ENCODE measurements at regions not wholly inside any gene's neighbourhood (a gene's known extent, or its start where the extent isn't known, plus 50 kb on each side); places are given as distances from the start of the nearest gene placed in this dataset.

GRCh38 chr3:59418836-59419235, 369.0 kb upstream of the CFAP20DC start:
- Mint-ChIP-seq H3K27ac (ENCODE audit: unreplicated experiment) (no peak overlapping the region), H3K27me3 (ENCODE audit: unreplicated experiment) (no peaks in the 10 kb centered on the region), H3K36me3 (ENCODE audit: unreplicated experiment) (no peaks in the 10 kb centered on the region)

GRCh38 chr3:59412516-59412915, 362.7 kb upstream of the CFAP20DC start:
- Mint-ChIP-seq H3K27ac (ENCODE audit: unreplicated experiment) (no peak overlapping the region), H3K27me3 (ENCODE audit: unreplicated experiment) (no peaks in the 10 kb centered on the region), H3K4me3 (ENCODE audit: unreplicated experiment) (no peak overlapping the region), H3K4me1 (ENCODE audit: unreplicated experiment) (no peaks in the 10 kb centered on the region), H3K36me3 (ENCODE audit: unreplicated experiment) (no peaks in the 10 kb centered on the region), H3K9me3 (ENCODE audit: unreplicated experiment) (no peaks in the 10 kb centered on the region)
- no peak for DNase-seq (ENCODE audit: extremely low spot score, unreplicated experiment)
- TF ChIP-seq CTCF (IDR thresholded peaks at IDR 0.05), result no peak

More at GRCh38 chr3:59418836-59419235, 369.0 kb upstream of the CFAP20DC start:
- Mint-ChIP-seq H3K9me3 (ENCODE audit: unreplicated experiment) (no peaks in the 10 kb centered on the region), H3K4me1 (ENCODE audit: unreplicated experiment) (no peaks in the 10 kb centered on the region), H3K4me3 (ENCODE audit: unreplicated experiment) (no peak overlapping the region)
- TF ChIP-seq CTCF (IDR thresholded peaks at IDR 0.05), result no peak
- DNase-seq (ENCODE audit: extremely low spot score, unreplicated experiment), result no peak

GRCh38 chr3:59411694-59412093, 361.9 kb upstream of the CFAP20DC start:
- H3K4me3 Mint-ChIP-seq (ENCODE audit: unreplicated experiment), result no peak overlapping the region
- no peaks in the 10 kb centered on the region for H3K36me3 Mint-ChIP-seq (ENCODE audit: unreplicated experiment)
- no peaks in the 10 kb centered on the region for H3K27me3 Mint-ChIP-seq (ENCODE audit: unreplicated experiment)
- no peaks in the 10 kb centered on the region for H3K9me3 Mint-ChIP-seq (ENCODE audit: unreplicated experiment)
- H3K27ac Mint-ChIP-seq (ENCODE audit: unreplicated experiment), result no peak overlapping the region
- TF ChIP-seq CTCF (IDR thresholded peaks at IDR 0.05), result no peak
- DNase-seq (ENCODE audit: extremely low spot score, unreplicated experiment), result no peak
- no peaks in the 10 kb centered on the region for H3K4me1 Mint-ChIP-seq (ENCODE audit: unreplicated experiment)

- no peak overlapping the region for H3K4me3 Mint-ChIP-seq (ENCODE audit: unreplicated experiment)
- no peak for DNase-seq (ENCODE audit: extremely low spot score, unreplicated experiment)
- no peak overlapping the region for H3K27ac Mint-ChIP-seq (ENCODE audit: unreplicated experiment)
- no peak for TF ChIP-seq CTCF (IDR thresholded peaks at IDR 0.05)
- H3K4me1 Mint-ChIP-seq (ENCODE audit: unreplicated experiment), result no peaks in the 10 kb centered on the region
- no peaks in the 10 kb centered on the region for H3K27me3 Mint-ChIP-seq (ENCODE audit: unreplicated experiment)
- H3K9me3 Mint-ChIP-seq (ENCODE audit: unreplicated experiment), result no peaks in the 10 kb centered on the region
- no peaks in the 10 kb centered on the region for H3K36me3 Mint-ChIP-seq (ENCODE audit: unreplicated experiment)
Observed at GRCh38 chr3:59411186-59411585, 361.4 kb upstream of the CFAP20DC start.

- peaks cover 5% of the 10 kb centered on the region for H3K27me3 Mint-ChIP-seq (ENCODE audit: unreplicated experiment)
- no peak overlapping the region for H3K4me3 Mint-ChIP-seq (ENCODE audit: unreplicated experiment)
- TF ChIP-seq CTCF (IDR thresholded peaks at IDR 0.05), result no peak
- H3K36me3 Mint-ChIP-seq (ENCODE audit: unreplicated experiment), result no peaks in the 10 kb centered on the region
- no peak overlapping the region for H3K27ac Mint-ChIP-seq (ENCODE audit: unreplicated experiment)
- H3K9me3 Mint-ChIP-seq (ENCODE audit: unreplicated experiment), result no peaks in the 10 kb centered on the region
- H3K4me1 Mint-ChIP-seq (ENCODE audit: unreplicated experiment), result no peaks in the 10 kb centered on the region
- no peak for DNase-seq (ENCODE audit: extremely low spot score, unreplicated experiment)
Observed at GRCh38 chr3:59408047-59408624, 358.3 kb upstream of the CFAP20DC start.

Measured in osteocyte (in vitro differentiated cells).